ENCODE measurements at regions not wholly inside any gene's neighbourhood (a gene's known extent, or its start where the extent isn't known, plus 50 kb on each side); places are given as distances from the start of the nearest gene placed in this dataset.

DNA sequence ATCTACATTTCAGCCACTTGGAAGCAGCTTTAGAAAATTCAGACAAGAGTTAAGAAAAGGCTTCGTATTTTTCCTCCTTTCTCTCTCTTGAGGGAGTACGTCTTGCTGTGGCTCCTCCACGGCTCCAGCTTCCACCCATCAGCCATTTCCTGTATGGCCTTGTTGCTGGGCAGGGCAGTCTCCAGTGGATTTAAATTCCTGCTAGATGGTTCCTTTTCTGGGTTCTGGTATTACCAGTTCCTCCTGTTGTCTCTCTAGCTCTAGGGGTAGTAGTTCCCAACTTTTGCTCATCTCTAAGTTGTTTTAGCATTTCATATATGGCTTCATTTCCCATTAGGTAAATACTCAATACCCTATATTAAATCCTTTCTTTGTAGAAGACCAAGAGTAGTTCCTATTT is 1098.3 kb downstream of the ADGRL2 start:
- DNase-seq (no peak), ATAC-seq (no peak)
- in situ Hi-C loops (cut with MboI; ENCODE audit: low sequenced_read_pairs in 4 of 4), result no loop called here
- no peak overlapping the region for H3K27ac ChIP-seq
- no peak for TF ChIP-seq CTCF (IDR thresholded peaks at IDR 0.05 in 4 of 5, conservative IDR thresholded peaks at IDR 0.05 in 1 of 5)
- no peak for TF ChIP-seq POLR2A (IDR thresholded peaks at IDR 0.05)
- no peaks in the 10 kb centered on the region for H3K4me1 ChIP-seq
- no peaks in the 10 kb centered on the region for H3K9me3 ChIP-seq
- H3K27me3 ChIP-seq, result no peaks in the 10 kb centered on the region
- intact Hi-C loops (cut with DNase I; ENCODE audit: low total_unique reads), result no loop called here
- H3K36me3 ChIP-seq, result no peaks in the 10 kb centered on the region
- no peak overlapping the region for H3K4me3 ChIP-seq

GRCh38 chr1:82897549-82897948 is 1096.8 kb downstream of the ADGRL2 start:
- in situ Hi-C loops (cut with MboI; ENCODE audit: low sequenced_read_pairs in 4 of 4), result no loop called here

DNA sequence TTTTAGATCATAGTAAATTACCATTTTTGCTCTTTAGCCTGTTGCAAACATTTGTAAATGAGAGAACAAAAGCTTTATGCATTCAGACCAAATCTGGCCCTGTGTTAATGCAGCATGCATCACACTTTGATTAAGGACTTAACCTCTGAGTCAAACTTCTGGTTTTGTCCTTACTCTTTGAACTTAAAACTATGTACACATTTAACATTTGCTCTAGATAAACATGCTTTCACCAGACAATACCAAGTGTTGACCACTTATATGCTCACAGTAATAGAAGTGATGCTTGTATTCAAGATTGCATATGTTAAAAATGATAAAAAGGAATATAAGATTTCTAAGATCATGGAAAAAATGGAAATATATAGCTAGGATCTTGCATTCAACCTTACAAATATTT is 1095.3 kb downstream of the ADGRL2 start:
- Histone ChIP-seq H3K27ac (no peak overlapping the region), H3K9me3 (no peaks in the 10 kb centered on the region), H3K36me3 (no peaks in the 10 kb centered on the region), H3K4me1 (no peaks in the 10 kb centered on the region), H3K4me3 (no peak overlapping the region), H3K27me3 (no peaks in the 10 kb centered on the region)
- intact Hi-C loops (cut with DNase I; ENCODE audit: low total_unique reads) (no loop called here), in situ Hi-C loops (cut with MboI; ENCODE audit: low sequenced_read_pairs in 4 of 4) (no loop called here)
- TF ChIP-seq POLR2A (IDR thresholded peaks at IDR 0.05) (no peak), CTCF (IDR thresholded peaks at IDR 0.05 in 4 of 5, conservative IDR thresholded peaks at IDR 0.05 in 1 of 5) (no peak)
- DNase-seq (no peak), ATAC-seq (no peak)

More at GRCh38 chr1:82897549-82897948, 1096.8 kb downstream of the ADGRL2 start:
- Histone ChIP-seq H3K4me3 (no peak overlapping the region), H3K4me1 (no peaks in the 10 kb centered on the region), H3K36me3 (no peaks in the 10 kb centered on the region), H3K27me3 (no peaks in the 10 kb centered on the region), H3K27ac (no peak overlapping the region), H3K9me3 (no peaks in the 10 kb centered on the region)
- no peak for DNase-seq
- intact Hi-C loops (cut with DNase I; ENCODE audit: low total_unique reads), result no loop called here
- no peak for ATAC-seq
- no peak for TF ChIP-seq CTCF (IDR thresholded peaks at IDR 0.05 in 4 of 5, conservative IDR thresholded peaks at IDR 0.05 in 1 of 5)
- no peak for TF ChIP-seq POLR2A (IDR thresholded peaks at IDR 0.05)

- Histone ChIP-seq H3K27me3 (no peaks in the 10 kb centered on the region), H3K4me3 (no peak overlapping the region), H3K4me1 (no peaks in the 10 kb centered on the region), H3K36me3 (no peaks in the 10 kb centered on the region), H3K9me3 (no peaks in the 10 kb centered on the region), H3K27ac (no peak overlapping the region)
- intact Hi-C loops (cut with DNase I; ENCODE audit: low total_unique reads) (no loop called here), in situ Hi-C loops (cut with MboI; ENCODE audit: low sequenced_read_pairs in 4 of 4) (no loop called here)
- ATAC-seq (no peak), DNase-seq (no peak)
- TF ChIP-seq CTCF (IDR thresholded peaks at IDR 0.05 in 4 of 5, conservative IDR thresholded peaks at IDR 0.05 in 1 of 5) (no peak), POLR2A (IDR thresholded peaks at IDR 0.05) (no peak)
Observed at GRCh38 chr1:82894635-82895034, 1093.9 kb downstream of the ADGRL2 start.

- ATAC-seq, result no peak
- in situ Hi-C loops (cut with MboI; ENCODE audit: low sequenced_read_pairs in 4 of 4), result no loop called here
- TF ChIP-seq POLR2A (IDR thresholded peaks at IDR 0.05) (no peak), CTCF (IDR thresholded peaks at IDR 0.05 in 4 of 5, conservative IDR thresholded peaks at IDR 0.05 in 1 of 5) (no peak)
Observed at GRCh38 chr1:82893712-82894470, 1093.2 kb downstream of the ADGRL2 start.

More at GRCh38 chr1:82893712-82894470, 1093.2 kb downstream of the ADGRL2 start:
- Histone ChIP-seq H3K4me1 (no peaks in the 10 kb centered on the region), H3K36me3 (no peaks in the 10 kb centered on the region), H3K27me3 (no peaks in the 10 kb centered on the region), H3K9me3 (no peaks in the 10 kb centered on the region), H3K27ac (no peak overlapping the region), H3K4me3 (no peak overlapping the region)
- intact Hi-C loops (cut with DNase I; ENCODE audit: low total_unique reads), result no loop called here
- DNase-seq, result no peak

Measured in gastrocnemius medialis (tissue), 4 donors.